ENCODE measurements at regions not wholly inside any gene's neighbourhood (a gene's known extent, or its start where the extent isn't known, plus 50 kb on each side); places are given as distances from the start of the nearest gene placed in this dataset.

DNA sequence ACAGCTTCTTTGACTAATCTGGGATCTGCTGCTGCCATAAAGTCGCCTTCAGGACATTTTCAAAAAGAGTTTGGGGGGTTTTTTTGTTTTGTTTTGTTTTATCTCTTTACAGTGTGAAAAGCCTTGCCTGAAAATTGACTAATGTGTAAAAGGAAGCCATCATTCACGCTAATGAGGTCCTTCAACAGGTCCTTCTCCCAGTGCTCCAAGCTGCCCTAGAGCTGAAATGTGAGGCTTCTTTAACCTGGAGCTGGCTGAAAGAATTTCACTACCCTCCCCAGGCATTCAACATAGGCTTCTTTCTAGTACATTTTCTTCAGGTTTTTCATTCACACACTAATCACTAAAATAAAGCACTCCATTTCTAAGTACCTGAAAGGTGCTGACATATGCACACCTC is 145.1 kb upstream of the PRDM1 start:
- POLR2A ChIA-PET, result no interaction called here
- Mint-ChIP-seq H3K27me3 (no peaks in the 10 kb centered on the region), H3K9me3 (no peaks in the 10 kb centered on the region), H3K27ac (no peak overlapping the region), H3K36me3 (ENCODE audit: low read depth) (no peaks in the 10 kb centered on the region), H3K4me3 (no peak overlapping the region), H3K4me1 (ENCODE audit: low read depth) (peaks cover 7% of the 10 kb centered on the region)
- H3K27me3 ChIP-seq (ENCODE audit: control insufficient read depth in 1 of 2, insufficient read depth in 2 of 2, low read length in 2 of 2), result no peaks in the 10 kb centered on the region
- H3K27ac ChIP-seq (ENCODE audit: low read depth in 1 of 2, low read length in 2 of 2), result no peak overlapping the region
- H3K9me3 ChIP-seq (ENCODE audit: control insufficient read depth in 1 of 2, insufficient read depth in 1 of 2, low read length in 2 of 2), result no peaks in the 10 kb centered on the region
- H3K4me1 ChIP-seq (ENCODE audit: insufficient read depth, low read length), result no peaks in the 10 kb centered on the region
- H3K4me3 ChIP-seq (ENCODE audit: low read length), result no peak overlapping the region
- TF ChIP-seq CTCF (IDR thresholded peaks at IDR 0.05), result no peak
- ATAC-seq (ENCODE audit: poor library complexity) (no peak), DNase-seq (no peak)
- intact Hi-C loops (cut with DNase I, micrococcal nuclease), result no loop called here
- H3K36me3 ChIP-seq (ENCODE audit: insufficient read depth, low read length), result no peaks in the 10 kb centered on the region
- CTCF ChIA-PET, result no interaction called here

DNA sequence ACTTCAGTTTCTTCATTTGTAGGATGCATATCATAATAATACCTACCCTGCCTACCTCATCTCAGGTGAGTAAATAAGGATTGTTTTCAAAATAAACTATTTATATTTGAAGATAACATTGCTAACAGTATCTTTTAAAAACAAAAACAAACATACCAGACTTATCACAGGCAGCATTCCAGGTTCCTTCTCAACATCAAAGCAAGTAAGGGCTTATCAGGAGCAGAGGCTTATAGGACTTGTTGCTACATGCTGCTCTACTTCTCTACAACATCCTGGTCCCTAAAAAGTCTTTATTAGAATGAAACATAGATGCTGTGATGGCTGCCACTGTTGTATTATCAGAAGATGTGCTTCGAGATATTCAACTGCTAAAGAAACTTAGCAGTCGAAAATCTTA is 149.2 kb upstream of the PRDM1 start:
- no peaks in the 10 kb centered on the region for H3K9me3 Mint-ChIP-seq
- intact Hi-C loops (cut with DNase I, micrococcal nuclease), result no loop called here
- no peaks in the 10 kb centered on the region for H3K4me1 Mint-ChIP-seq (ENCODE audit: low read depth)
- H3K4me3 Mint-ChIP-seq, result no peak overlapping the region
- H3K36me3 ChIP-seq (ENCODE audit: insufficient read depth, low read length), result no peaks in the 10 kb centered on the region
- no peaks in the 10 kb centered on the region for H3K36me3 Mint-ChIP-seq (ENCODE audit: low read depth)
- no peaks in the 10 kb centered on the region for H3K9me3 ChIP-seq (ENCODE audit: control insufficient read depth in 1 of 2, insufficient read depth in 1 of 2, low read length in 2 of 2)
- no peak overlapping the region for H3K27ac ChIP-seq (ENCODE audit: low read depth in 1 of 2, low read length in 2 of 2)
- no peak overlapping the region for H3K4me3 ChIP-seq (ENCODE audit: low read length)
- DNase-seq (no peak), ATAC-seq (ENCODE audit: poor library complexity) (no peak)
- TF ChIP-seq CTCF (IDR thresholded peaks at IDR 0.05), result no peak
- H3K4me1 ChIP-seq (ENCODE audit: insufficient read depth, low read length), result no peaks in the 10 kb centered on the region
- H3K27me3 Mint-ChIP-seq, result no peaks in the 10 kb centered on the region
- ChIA-PET POLR2A (no interaction called here), CTCF (no interaction called here)
- H3K27ac Mint-ChIP-seq, result no peak overlapping the region
- no peaks in the 10 kb centered on the region for H3K27me3 ChIP-seq (ENCODE audit: control insufficient read depth in 1 of 2, insufficient read depth in 2 of 2, low read length in 2 of 2)

DNA sequence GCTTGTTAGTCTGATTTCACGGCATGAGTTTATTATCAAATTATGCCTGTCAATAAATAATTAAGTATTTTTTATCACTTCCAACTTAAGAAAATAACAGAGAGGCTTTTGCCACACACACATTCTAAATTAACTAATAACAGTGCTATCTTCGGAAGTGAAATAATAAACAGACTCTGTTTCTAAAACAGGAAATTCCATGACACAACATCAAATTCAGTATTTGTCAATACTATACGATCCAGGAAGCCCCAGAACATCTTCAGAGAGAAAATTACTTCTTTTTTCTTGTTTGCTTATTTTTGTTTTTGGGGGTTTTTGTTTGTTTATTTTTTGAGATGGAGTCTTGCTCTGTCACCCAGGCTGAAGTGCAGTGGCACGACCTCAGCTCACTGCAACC is 150.7 kb upstream of the PRDM1 start:
- ChIA-PET CTCF (no interaction called here), POLR2A (no interaction called here)
- Histone ChIP-seq H3K4me1 (ENCODE audit: insufficient read depth, low read length) (no peaks in the 10 kb centered on the region), H3K9me3 (ENCODE audit: control insufficient read depth in 1 of 2, insufficient read depth in 1 of 2, low read length in 2 of 2) (no peaks in the 10 kb centered on the region), H3K27me3 (ENCODE audit: control insufficient read depth in 1 of 2, insufficient read depth in 2 of 2, low read length in 2 of 2) (no peaks in the 10 kb centered on the region), H3K27ac (ENCODE audit: low read depth in 1 of 2, low read length in 2 of 2) (no peak overlapping the region), H3K36me3 (ENCODE audit: insufficient read depth, low read length) (no peaks in the 10 kb centered on the region), H3K4me3 (ENCODE audit: low read length) (no peak overlapping the region)
- Mint-ChIP-seq H3K27me3 (no peaks in the 10 kb centered on the region), H3K4me1 (ENCODE audit: low read depth) (no peaks in the 10 kb centered on the region), H3K9me3 (no peaks in the 10 kb centered on the region), H3K27ac (no peak overlapping the region), H3K36me3 (ENCODE audit: low read depth) (no peaks in the 10 kb centered on the region), H3K4me3 (no peak overlapping the region)
- no peak for DNase-seq
- no peak for ATAC-seq (ENCODE audit: poor library complexity)
- intact Hi-C loops (cut with DNase I, micrococcal nuclease), result no loop called here
- TF ChIP-seq CTCF (IDR thresholded peaks at IDR 0.05), result no peak
